ENCODE measurements at regions not wholly inside any gene's neighbourhood (a gene's known extent, or its start where the extent isn't known, plus 50 kb on each side); places are given as distances from the start of the nearest gene placed in this dataset.

GRCh38 chr13:33624740-33625139 is 193.2 kb upstream of the RFC3 start:
- Histone ChIP-seq H2BK15ac (ENCODE audit: low read depth, low read length) (no peak overlapping the region), H3K56ac (ENCODE audit: insufficient read length, low read depth, low read length) (no peak overlapping the region), H3K23ac (ENCODE audit: insufficient read length, low read depth, low read length) (no peak overlapping the region), H3K79me1 (ENCODE audit: insufficient read depth, low read depth, low read length, poor library complexity, severe bottlenecking) (no peaks in the 10 kb centered on the region), H3K9ac (ENCODE audit: extremely low read depth, insufficient read length, low read length) (no peak overlapping the region), H2AK5ac (ENCODE audit: insufficient read length, low read length) (no peak overlapping the region), H3K9me3 (ENCODE audit: control insufficient read depth, low read depth, low read length) (no peaks in the 10 kb centered on the region), H3K14ac (ENCODE audit: insufficient read depth, low read length) (no peak overlapping the region), H2BK12ac (ENCODE audit: insufficient read length, low read depth, low read length) (no peak overlapping the region), H3K27me3 (ENCODE audit: insufficient read depth, low read length) (no peaks in the 10 kb centered on the region), H2BK120ac (ENCODE audit: low read depth, low read length, poor library complexity, severe bottlenecking) (no peak overlapping the region), H2AFZ (ENCODE audit: low read length) (no peak overlapping the region), H3K4ac (ENCODE audit: low read depth, low read length) (no peak overlapping the region), H2BK5ac (ENCODE audit: insufficient read length, low read length) (no peak overlapping the region), H4K20me1 (ENCODE audit: control insufficient read depth, insufficient read depth, insufficient read length) (no peaks in the 10 kb centered on the region), H3K4me2 (ENCODE audit: insufficient read depth, insufficient read length, low read length) (no peak overlapping the region), H3K23me2 (ENCODE audit: insufficient read length, low read depth, low read length, poor library complexity, severe bottlenecking) (no peaks in the 10 kb centered on the region), H3K4me1 (ENCODE audit: insufficient read depth, low read length) (no peaks in the 10 kb centered on the region), H4K5ac (ENCODE audit: insufficient read length, low read depth, low read length) (peak overlapping the region; percentile 8), H4K8ac (replicated peaks; ENCODE audit: insufficient read length, low read depth, low read length) (no peak overlapping the region), H3T11ph (ENCODE audit: low read length) (no peak overlapping the region), H3K27ac (ENCODE audit: insufficient read length, low read depth, low read length) (no peak overlapping the region), H4K91ac (ENCODE audit: insufficient read length, low read depth, low read length) (no peak overlapping the region), H3K18ac (ENCODE audit: insufficient read length, low read depth, low read length) (peak overlapping the region; percentile 25), H3K79me2 (ENCODE audit: insufficient read depth, low read length) (no peaks in the 10 kb centered on the region), H2BK20ac (ENCODE audit: low read depth, low read length, poor library complexity, severe bottlenecking) (no peak overlapping the region)
- DNase-seq, result no peak
- no peak for TF ChIP-seq CTCF (conservative IDR thresholded peaks at IDR 0.05)
- Mint-ChIP-seq H3K36me3 (ENCODE audit: insufficient read depth in 1 of 3, low read depth in 3 of 3) (no peaks in the 10 kb centered on the region), H3K27ac (no peak overlapping the region; a peak in 1 of 7 replicates), H3K4me1 (no peaks in the 10 kb centered on the region), H3K4me3 (no peak overlapping the region), H3K9me3 (no peaks in the 10 kb centered on the region), H3K27me3 (ENCODE audit: low read depth) (no peaks in the 10 kb centered on the region; the same call in 1 of the 2 replicates)
- WGBS (ENCODE audit: extremely low coverage, insufficient read length, low lambda C conversion rate), result no CpG with 5 or more reads among the region's 1 CpG
